T-helper 17 cell (primary cell): ENCODE measurements at regions not wholly inside any gene's neighbourhood (a gene's known extent, or its start where the extent isn't known, plus 50 kb on each side); places are given as distances from the start of the nearest gene placed in this dataset.

ENCODE experiments used
- ATAC-seq: fragments of 150-1000 bp; cut with Tn5 transposase; 2 replicates; pipeline ENCODE4 v1.10.0; 2021; ENCODE audit warnings: mild to moderate bottlenecking, moderate library complexity
- DNase-seq, 3 donors: peaks; one replicate each; pipeline versions ENCODE4 v3.0.0 to v3.0.0-alpha.2; 2020 to 2021
- H3K9me3 ChIP-seq: one replicate; pipeline ENCODE4 v1.7.0; 2013; ENCODE audit warnings: low read length, mild to moderate bottlenecking; ENCODE audit not compliant: control insufficient read depth, poor library complexity, severe bottlenecking
- H3K27ac Mint-ChIP-seq: one replicate; pipeline ENCODE4 v1.8.0; 2022; ENCODE audit warnings: mild to moderate bottlenecking, moderate library complexity, mixed read lengths
- H3K27me3 Mint-ChIP-seq: one replicate; pipeline ENCODE4 v1.8.0; 2022; ENCODE audit warnings: mixed read lengths
- H3K36me3 Mint-ChIP-seq: one replicate; pipeline ENCODE4 v1.8.0; 2022; ENCODE audit warnings: low read depth, mixed read lengths
- H3K4me1 Mint-ChIP-seq: one replicate; pipeline ENCODE4 v1.8.0; 2022; ENCODE audit warnings: mild to moderate bottlenecking, mixed read lengths
- H3K4me3 Mint-ChIP-seq: one replicate; pipeline ENCODE4 v1.8.0; 2022; ENCODE audit warnings: mild to moderate bottlenecking, moderate library complexity, mixed read lengths

GRCh38 chr2:221245772-221246171 lies 326.3 kb downstream of the EPHA4 start:
- Mint-ChIP-seq H3K27ac (no peak overlapping the region), H3K36me3 (peaks cover 2% of the 10 kb centered on the region), H3K4me1 (no peaks in the 10 kb centered on the region), H3K4me3 (no peak overlapping the region), H3K27me3 (peaks cover 9% of the 10 kb centered on the region)
- DNase-seq (no peak), ATAC-seq (no peak)
- no peaks in the 10 kb centered on the region for H3K9me3 ChIP-seq

- no peaks in the 10 kb centered on the region for H3K36me3 Mint-ChIP-seq
- H3K27ac Mint-ChIP-seq = no peak overlapping the region
- no peak overlapping the region for H3K4me3 Mint-ChIP-seq
- H3K27me3 Mint-ChIP-seq = no peaks in the 10 kb centered on the region
- no peaks in the 10 kb centered on the region for H3K4me1 Mint-ChIP-seq
- H3K9me3 ChIP-seq = no peaks in the 10 kb centered on the region
- ATAC-seq (no peak), DNase-seq (no peak)
Measured at GRCh38 chr2:221254299-221254698, 317.8 kb downstream of the EPHA4 start.

- Mint-ChIP-seq H3K27ac (no peak overlapping the region), H3K27me3 (no peaks in the 10 kb centered on the region)
Measured at GRCh38 chr2:221255862-221256261, 316.2 kb downstream of the EPHA4 start.

DNA sequence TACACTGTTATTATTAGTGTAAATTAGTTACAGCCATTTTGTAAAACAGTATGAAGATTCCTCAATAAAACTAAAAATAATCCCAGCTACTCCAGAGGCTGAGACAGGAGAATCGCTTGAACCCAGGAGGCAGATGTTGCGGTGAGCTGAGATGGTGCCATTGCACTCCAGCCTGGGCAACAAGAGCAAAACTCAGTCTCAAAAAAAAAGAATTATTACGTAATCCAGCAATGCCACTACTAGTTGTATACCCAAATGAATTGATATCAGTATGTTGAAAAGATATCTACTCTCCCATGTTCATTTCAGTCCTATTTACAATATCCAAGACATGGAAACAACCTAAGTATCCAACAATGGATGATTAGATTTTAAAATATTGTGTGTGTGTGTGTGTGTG lies 313.6 kb downstream of the EPHA4 start:
- ATAC-seq (no peak), DNase-seq (no peak)
- no peaks in the 10 kb centered on the region for H3K4me1 Mint-ChIP-seq
- no peak overlapping the region for H3K27ac Mint-ChIP-seq
- no peaks in the 10 kb centered on the region for H3K36me3 Mint-ChIP-seq
- H3K4me3 Mint-ChIP-seq = no peak overlapping the region
- H3K27me3 Mint-ChIP-seq = peaks cover 6% of the 10 kb centered on the region
- no peaks in the 10 kb centered on the region for H3K9me3 ChIP-seq

More at GRCh38 chr2:221255862-221256261, 316.2 kb downstream of the EPHA4 start:
- Mint-ChIP-seq H3K36me3 (no peaks in the 10 kb centered on the region), H3K4me3 (no peak overlapping the region), H3K4me1 (no peaks in the 10 kb centered on the region)
- DNase-seq (no peak), ATAC-seq (no peak)
- H3K9me3 ChIP-seq = no peaks in the 10 kb centered on the region

GRCh38 chr2:221262651-221263050 lies 309.5 kb downstream of the EPHA4 start:
- Mint-ChIP-seq H3K4me3 (no peak overlapping the region), H3K4me1 (no peaks in the 10 kb centered on the region), H3K36me3 (no peaks in the 10 kb centered on the region), H3K27me3 (peaks cover 6% of the 10 kb centered on the region), H3K27ac (no peak overlapping the region)
- H3K9me3 ChIP-seq = no peaks in the 10 kb centered on the region
- no peak for DNase-seq
- ATAC-seq = no peak

GRCh38 chr2:221263573-221263972 lies 308.5 kb downstream of the EPHA4 start:
- H3K36me3 Mint-ChIP-seq = no peaks in the 10 kb centered on the region
- no peak for ATAC-seq
- H3K9me3 ChIP-seq = no peaks in the 10 kb centered on the region
- H3K4me1 Mint-ChIP-seq = no peaks in the 10 kb centered on the region
- H3K27ac Mint-ChIP-seq = no peak overlapping the region
- peaks cover 6% of the 10 kb centered on the region for H3K27me3 Mint-ChIP-seq
- no peak overlapping the region for H3K4me3 Mint-ChIP-seq
- DNase-seq = no peak

- H3K27ac Mint-ChIP-seq = no peak overlapping the region
- ATAC-seq = no peak
- DNase-seq = no peak
- no peaks in the 10 kb centered on the region for H3K4me1 Mint-ChIP-seq
- H3K27me3 Mint-ChIP-seq = peaks cover 6% of the 10 kb centered on the region
- no peaks in the 10 kb centered on the region for H3K36me3 Mint-ChIP-seq
- H3K9me3 ChIP-seq = no peaks in the 10 kb centered on the region
- H3K4me3 Mint-ChIP-seq = no peak overlapping the region
Measured at GRCh38 chr2:221264318-221264717, 307.8 kb downstream of the EPHA4 start.

DNA sequence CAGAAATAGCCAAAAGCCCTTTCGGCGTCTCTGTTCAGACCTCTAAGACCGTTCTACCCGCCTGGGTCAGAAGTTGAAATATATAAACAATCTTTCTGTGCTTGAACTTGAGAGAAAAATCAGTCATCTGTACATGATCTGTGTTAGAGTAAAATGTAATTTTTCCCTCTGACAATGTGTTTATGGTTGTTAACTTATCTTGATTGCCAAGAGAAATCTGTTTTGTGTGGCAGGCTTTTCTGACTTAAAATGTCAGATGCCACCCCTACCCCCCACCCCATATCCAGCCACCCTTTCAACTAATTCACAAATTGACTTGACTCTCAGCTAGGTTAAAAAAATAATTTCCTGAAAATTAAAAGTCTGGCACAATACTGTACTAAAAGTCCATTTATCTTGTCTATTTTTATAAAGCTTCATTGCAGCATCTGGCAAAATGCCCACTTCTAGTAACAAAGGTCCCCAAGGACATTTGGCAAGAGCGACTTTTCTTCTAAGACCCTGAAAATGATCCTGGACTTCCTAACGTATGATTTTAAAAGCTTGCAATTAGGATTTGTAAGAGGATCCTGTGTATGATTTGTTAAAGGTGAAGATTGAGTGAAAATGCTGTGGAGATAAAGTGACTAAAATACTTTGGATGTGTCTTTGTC lies 304.2 kb downstream of the EPHA4 start:
- peaks cover 14% of the 10 kb centered on the region for H3K27me3 Mint-ChIP-seq
- DNase-seq (no peak), ATAC-seq (no peak)
- H3K27ac Mint-ChIP-seq = no peak overlapping the region
- no peak overlapping the region for H3K4me3 Mint-ChIP-seq
- no peaks in the 10 kb centered on the region for H3K9me3 ChIP-seq
- no peaks in the 10 kb centered on the region for H3K4me1 Mint-ChIP-seq
- H3K36me3 Mint-ChIP-seq = no peaks in the 10 kb centered on the region

DNA sequence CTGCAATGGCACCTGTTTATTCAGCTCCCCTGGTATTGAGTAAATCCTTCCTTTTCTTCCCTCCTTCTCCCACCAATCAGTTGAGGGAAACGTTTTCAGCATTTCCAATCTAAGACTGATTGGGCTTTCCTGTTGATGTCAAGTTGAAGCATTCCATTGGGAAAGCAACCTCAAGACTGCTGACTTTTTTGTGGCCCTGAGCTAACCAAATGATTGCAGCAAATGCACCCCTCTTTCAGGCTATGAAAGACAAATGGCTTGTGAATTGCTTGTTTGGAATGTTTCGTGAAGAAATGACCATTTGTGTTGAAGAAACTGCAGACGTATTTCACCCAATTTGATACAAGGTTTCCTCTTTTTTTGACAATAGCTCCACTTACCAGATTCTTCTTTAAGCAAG lies 303.5 kb downstream of the EPHA4 start:
- Mint-ChIP-seq H3K27ac (no peak overlapping the region), H3K4me1 (no peaks in the 10 kb centered on the region), H3K4me3 (no peak overlapping the region), H3K36me3 (no peaks in the 10 kb centered on the region), H3K27me3 (peaks cover 13% of the 10 kb centered on the region)
- no peaks in the 10 kb centered on the region for H3K9me3 ChIP-seq
- ATAC-seq (no peak), DNase-seq (no peak)

- no peaks in the 10 kb centered on the region for H3K4me1 Mint-ChIP-seq
- DNase-seq (no peak), ATAC-seq (no peak)
- H3K36me3 Mint-ChIP-seq = no peaks in the 10 kb centered on the region
- no peaks in the 10 kb centered on the region for H3K9me3 ChIP-seq
- H3K4me3 Mint-ChIP-seq = no peak overlapping the region
- peaks cover 13% of the 10 kb centered on the region for H3K27me3 Mint-ChIP-seq
- H3K27ac Mint-ChIP-seq = no peak overlapping the region
Measured at GRCh38 chr2:221270806-221271205, 301.3 kb downstream of the EPHA4 start.

GRCh38 chr2:221272729-221273128 lies 299.4 kb downstream of the EPHA4 start:
- Mint-ChIP-seq H3K4me1 (no peaks in the 10 kb centered on the region), H3K36me3 (no peaks in the 10 kb centered on the region), H3K4me3 (no peak overlapping the region), H3K27ac (no peak overlapping the region), H3K27me3 (peaks cover 13% of the 10 kb centered on the region)
- ATAC-seq = no peak
- H3K9me3 ChIP-seq = no peaks in the 10 kb centered on the region
- no peak for DNase-seq

DNA sequence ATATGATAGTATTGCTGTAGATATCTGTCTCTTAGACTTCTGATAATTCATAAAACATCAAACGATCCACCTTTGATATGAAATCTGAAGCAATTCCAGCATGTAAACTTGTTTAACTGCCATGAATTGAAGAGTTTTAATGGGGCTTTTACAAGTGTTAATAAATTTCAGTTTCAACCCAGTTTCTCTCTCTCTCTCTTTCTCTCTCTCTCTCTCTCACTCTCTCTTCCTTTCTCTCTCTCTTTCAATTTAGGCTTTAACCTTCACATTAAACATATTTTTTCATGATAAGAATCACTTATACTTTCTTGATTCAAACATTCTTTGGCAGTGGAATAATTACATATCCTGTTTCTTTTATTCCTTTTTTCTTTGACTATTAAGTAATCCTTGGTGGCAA lies 296.1 kb downstream of the EPHA4 start:
- no peak for DNase-seq
- Mint-ChIP-seq H3K27ac (no peak overlapping the region), H3K4me3 (no peak overlapping the region), H3K4me1 (no peaks in the 10 kb centered on the region), H3K36me3 (no peaks in the 10 kb centered on the region), H3K27me3 (peaks cover 4% of the 10 kb centered on the region)
- no peaks in the 10 kb centered on the region for H3K9me3 ChIP-seq
- no peak for ATAC-seq

DNA sequence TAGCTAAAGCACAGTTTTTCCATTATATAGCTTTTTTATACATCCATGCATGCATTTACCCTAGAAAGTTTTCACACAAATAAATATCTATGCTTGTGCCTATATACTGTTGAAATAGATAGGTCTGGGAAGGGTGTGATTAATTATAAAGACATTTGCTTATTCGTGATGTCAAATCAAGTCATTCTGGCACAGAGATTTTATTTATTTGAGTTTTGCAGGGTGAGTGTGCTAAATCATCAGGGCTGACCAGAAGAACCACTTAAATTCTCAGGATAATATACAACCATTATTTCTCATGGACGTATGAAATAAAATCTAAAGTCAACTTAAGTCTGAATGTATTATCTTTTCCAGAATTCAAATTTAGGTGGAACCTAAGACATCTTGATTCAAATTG lies 295.5 kb downstream of the EPHA4 start:
- DNase-seq (no peak), ATAC-seq (no peak)
- Mint-ChIP-seq H3K36me3 (no peaks in the 10 kb centered on the region), H3K27ac (no peak overlapping the region), H3K27me3 (peaks cover 5% of the 10 kb centered on the region), H3K4me3 (no peak overlapping the region), H3K4me1 (no peaks in the 10 kb centered on the region)
- H3K9me3 ChIP-seq = no peaks in the 10 kb centered on the region

DNA sequence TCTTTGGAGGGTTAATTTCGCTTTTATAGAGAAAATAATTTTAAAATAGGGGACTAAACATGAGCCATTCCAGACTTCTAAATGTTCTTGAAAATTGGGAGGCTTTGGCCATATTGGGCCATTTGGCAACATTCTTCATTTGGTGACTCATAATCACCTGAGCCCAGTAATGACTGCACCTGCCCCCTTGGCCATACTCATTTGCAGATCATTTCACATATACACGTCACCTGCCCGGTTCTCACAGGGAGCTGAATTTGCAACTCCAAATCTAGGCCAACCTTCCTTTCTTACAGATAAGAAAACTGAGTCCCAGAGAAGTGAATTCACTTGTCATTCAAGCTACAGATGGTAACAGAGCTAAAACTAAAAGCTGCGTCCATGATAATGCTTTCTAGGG lies 289.7 kb downstream of the EPHA4 start:
- H3K4me3 Mint-ChIP-seq = no peak overlapping the region
- no peaks in the 10 kb centered on the region for H3K36me3 Mint-ChIP-seq
- ATAC-seq (no peak), DNase-seq (no peak)
- peaks cover 20% of the 10 kb centered on the region for H3K27me3 Mint-ChIP-seq
- no peaks in the 10 kb centered on the region for H3K9me3 ChIP-seq
- no peaks in the 10 kb centered on the region for H3K4me1 Mint-ChIP-seq
- no peak overlapping the region for H3K27ac Mint-ChIP-seq
